K562 (cell line): ENCODE measurements at regions not wholly inside any gene's neighbourhood (a gene's known extent, or its start where the extent isn't known, plus 50 kb on each side); places are given as distances from the start of the nearest gene placed in this dataset.

ENCODE experiments used
- ATAC-seq: fragments of 200-7000 bp; cut with Tn5 transposase; 3 replicates; pipeline ENCODE4 v1.9.1; 2020; ENCODE audit warnings: moderate library complexity
- BruUV-seq: library from RNA; stranded (reverse); fragments of 400-500 nt; replicated peaks from 2 replicates; lab custom pipeline; 2021; lab: Mats Ljungman, UMichigan
- CTCF ChIA-PET: fragments of 300-600 bp; formaldehyde crosslinking; extraction: SDS; loops from one replicate; lab custom pipeline; 2021; ENCODE audit warnings: low intra/inter-chr PET ratio; lab: Yijun Ruan, JAX
- POLR2A ChIA-PET: fragments of 300-600, 350-650 bp; sonication (Branson Sonifier 250); formaldehyde crosslinking; extraction: SDS; loops from one replicate; lab custom pipeline; 2021; ENCODE audit warnings: antibody characterized with exemption, inconsistent platforms; lab: Yijun Ruan, JAX
- DNase-seq, 4 experiments: peaks; one replicate each; pipeline versions ENCODE4 v3.0.0 to v3.0.0-alpha.2; 2011 to 2018; ENCODE audit warnings: low spot score in 3 of 4, mixed read lengths in 3 of 4; ENCODE audit errors: extremely low read depth in 1 of 4
- FAIRE-seq: peaks from 2 replicates; lab custom pipeline; 2011; peaks lifted over from hg19 to GRCh38; lab: Jason Lieb, UNC
- H2AFZ ChIP-seq: 2 replicates; pipeline ENCODE4 v1.6.0; 2011; ENCODE audit warnings: low read depth, low read length, control low read depth, inconsistent platforms
- H3K27ac ChIP-seq: fragments of 200-600 bp; 3 replicates; pipeline ENCODE4 v1.8.0; 2011; ENCODE audit warnings: low read depth, mild to moderate bottlenecking, control low read depth, inconsistent platforms, low read length, moderate library complexity, mixed read lengths; ENCODE audit errors: extremely low read depth
- H3K27me3 ChIP-seq, 2 experiments: fragments of 300-600 bp in 1 of 2; 2 replicates in 1 of 2; 3 replicates in 1 of 2; pipeline versions ENCODE4 v1.6.0 to v1.8.0; 2011; ENCODE audit warnings: inconsistent platforms in 2 of 2, low read length in 2 of 2, mild to moderate bottlenecking in 1 of 2, mixed read lengths in 1 of 2, moderate library complexity in 1 of 2; ENCODE audit not compliant: control insufficient read depth in 2 of 2, insufficient read depth in 2 of 2
- H3K36me3 ChIP-seq: fragments of 300-600 bp; 3 replicates; pipeline ENCODE4 v1.8.0; 2011; ENCODE audit warnings: mild to moderate bottlenecking, low read length, inconsistent platforms; ENCODE audit not compliant: control insufficient read depth, insufficient read depth
- H3K4me1 ChIP-seq, 2 experiments: fragments of 200-600 bp in 1 of 2; replicated peaks in 1 of 2; 2 replicates in 1 of 2; 3 replicates in 1 of 2; pipeline versions ENCODE4 v1.5.1 to v1.8.0; 2011; ENCODE audit warnings: inconsistent platforms in 2 of 2, low read length in 2 of 2, mild to moderate bottlenecking in 1 of 2, mixed read lengths in 1 of 2, moderate library complexity in 1 of 2; ENCODE audit not compliant: control insufficient read depth in 2 of 2, insufficient read depth in 2 of 2
- H3K4me2 ChIP-seq: 2 replicates; pipeline ENCODE4 v1.6.1; 2011; ENCODE audit warnings: low read length, control low read depth, inconsistent platforms, mixed read lengths; ENCODE audit not compliant: insufficient read depth
- H3K4me3 ChIP-seq: fragments of 200-600 bp; sonication (generic), shearing (Covaris generic); 2 replicates; pipeline ENCODE4 v1.5.1; 2016; ENCODE audit warnings: control low read depth, inconsistent platforms
- H3K79me2 ChIP-seq: fragments of 200-600 bp; 3 replicates; pipeline ENCODE4 v1.8.0; 2011; ENCODE audit warnings: low read length, inconsistent platforms; ENCODE audit not compliant: control insufficient read depth, insufficient read depth
- H3K9ac ChIP-seq, 2 experiments: 2 replicates each; pipeline versions ENCODE4 v1.6.0 to v1.6.1; 2011; ENCODE audit warnings: low read depth in 2 of 2, low read length in 2 of 2, control low read depth in 1 of 2, inconsistent platforms in 1 of 2, mild to moderate bottlenecking in 1 of 2, mixed read lengths in 1 of 2; ENCODE audit not compliant: insufficient read depth in 1 of 2
- H3K9me1 ChIP-seq: one replicate; pipeline ENCODE4 v1.6.0; 2011; ENCODE audit warnings: inconsistent platforms, mild to moderate bottlenecking, low read length, moderate library complexity; ENCODE audit not compliant: control insufficient read depth, insufficient read depth
- H3K9me3 ChIP-seq: replicated peaks from 2 replicates; pipeline ENCODE4 v1.5.1; 2011; ENCODE audit warnings: low read depth, low read length, inconsistent platforms; ENCODE audit not compliant: control insufficient read depth, insufficient read depth
- H4K20me1 ChIP-seq: replicated peaks from 2 replicates; pipeline ENCODE4 v1.6.1; 2011; ENCODE audit warnings: low read length, inconsistent platforms, mixed read lengths; ENCODE audit not compliant: control insufficient read depth, insufficient read depth
- ARID2 ChIP-seq: fragments of 450-650 bp; IDR thresholded peaks from 2 replicates; pipeline ENCODE4 v1.6.1; 2017; ENCODE audit warnings: antibody characterized with exemption, mild to moderate bottlenecking
- DNMT1 ChIP-seq: fragments of 450-650 bp; IDR thresholded peaks from 2 replicates; pipeline ENCODE4 v1.6.1; 2016; ENCODE audit warnings: antibody characterized with exemption, mild to moderate bottlenecking
- ETV5 ChIP-seq: sonication (generic); formaldehyde crosslinking; IDR thresholded peaks from 2 replicates; pipeline ENCODE4 v1.4.0; 2020; ENCODE audit warnings: low read depth, mild to moderate bottlenecking, missing genetic modification reagents
- ETV6 ChIP-seq, 3 experiments: fragments of 150-350 bp in 1 of 3; sonication (generic) in 1 of 3; formaldehyde crosslinking in 1 of 3; IDR thresholded peaks; 2 replicates each; pipeline versions ENCODE4 v1.6.1 to v1.8.0; 2014 to 2022; ENCODE audit warnings: borderline replicate concordance in 2 of 3, low read depth in 2 of 3, antibody characterized with exemption in 1 of 3, low read length in 1 of 3, mild to moderate bottlenecking in 1 of 3, missing genetic modification reagents in 1 of 3
- EWSR1 ChIP-seq: fragments of 450-650 bp; IDR thresholded peaks from 2 replicates; pipeline ENCODE4 v1.6.1; 2018; ENCODE audit warnings: borderline replicate concordance, mild to moderate bottlenecking, low read depth, moderate library complexity; ENCODE audit not compliant: partially characterized antibody
- HNRNPL ChIP-seq: fragments of 200-400 bp; formaldehyde crosslinking; IDR thresholded peaks from 2 replicates; pipeline ENCODE4 v1.6.1; 2017; ENCODE audit warnings: low read depth, mild to moderate bottlenecking, low read length
- MYBL2 ChIP-seq, 2 experiments: fragments of 450-650 bp in 1 of 2; sonication (generic) in 1 of 2; formaldehyde crosslinking in 1 of 2; IDR thresholded peaks; 2 replicates each; pipeline versions ENCODE4 v1.6.1 to v1.8.1; 2017 to 2022; ENCODE audit warnings: borderline replicate concordance in 1 of 2, inconsistent platforms in 1 of 2, low read depth in 1 of 2, mild to moderate bottlenecking in 1 of 2, missing genetic modification reagents in 1 of 2, moderate library complexity in 1 of 2
- SRSF3 ChIP-seq: fragments of 200-400 bp; formaldehyde crosslinking; IDR thresholded peaks from 2 replicates; pipeline ENCODE4 v1.6.1; 2016; ENCODE audit warnings: mild to moderate bottlenecking, low read length, moderate library complexity; ENCODE audit not compliant: insufficient read depth
- STAG1 ChIP-seq: sonication (generic); formaldehyde crosslinking; IDR thresholded peaks from 2 replicates; pipeline ENCODE4 v1.5.0; 2020; ENCODE audit warnings: missing genetic modification reagents, borderline replicate concordance
- TOE1 ChIP-seq, 2 experiments: fragments of 450-650 bp in 1 of 2; sonication (generic) in 1 of 2; formaldehyde crosslinking in 1 of 2; IDR thresholded peaks; 2 replicates each; pipeline versions ENCODE4 v1.7.1 to v1.8.0; 2016 to 2022; ENCODE audit warnings: borderline replicate concordance in 2 of 2, mild to moderate bottlenecking in 2 of 2, antibody characterized with exemption in 1 of 2, inconsistent platforms in 1 of 2, low read depth in 1 of 2, missing genetic modification reagents in 1 of 2, moderate library complexity in 1 of 2
- ZNF146 ChIP-seq: IDR thresholded peaks from one replicate; pipeline ENCODE4 v1.6.1; 2018; ENCODE audit warnings: missing compliant biosample characterization; ENCODE audit not compliant: unreplicated experiment
- ZNF274 ChIP-seq: IDR thresholded peaks from 2 replicates; pipeline ENCODE4 v1.6.1; 2011; ENCODE audit warnings: low read depth, mild to moderate bottlenecking, low read length, moderate library complexity, borderline replicate concordance
- ZNF354B ChIP-seq: fragments of 250-450 bp; sonication (Bioruptor Pico); IDR thresholded peaks from 2 replicates; pipeline ENCODE4 v1.4.0; 2020
- ZNF41 ChIP-seq: fragments of 250-450 bp; sonication (Bioruptor Pico); conservative IDR thresholded peaks from 2 replicates; pipeline ENCODE4 v1.4.0; 2020; ENCODE audit warnings: mild to moderate bottlenecking
- WGBS: fragments of 100-300 bp; shearing (Covaris generic); methylation state at CpG from one replicate; pipeline ENCODE4 v1.1.6; 2016; ENCODE audit warnings: low coverage, mixed read lengths; ENCODE audit not compliant: insufficient coverage; ENCODE audit errors: missing lambda C conversion rate; 5-methylcytosine and 5-hydroxymethylcytosine counted together
- in situ Hi-C: fragments of 300-500 bp; cut with MboI; formaldehyde crosslinking; loops from 4 replicates; pipeline ENCODE4 v1.15.0; 2018; ENCODE audit warnings: inconsistent platforms, mixed read lengths
- intact Hi-C: fragments of 100-400 bp; cut with micrococcal nuclease; formaldehyde crosslinking; loops from 2 replicates; pipeline ENCODE4 v1.14.2; 2022
- TF ChIP-seq, protein P1 (sequence below): fragments of 450-650 bp; formaldehyde crosslinking; IDR thresholded peaks from 2 replicates; pipeline ENCODE4 v1.4.0; 2020; ENCODE audit warnings: mild to moderate bottlenecking, moderate library complexity

DNA sequence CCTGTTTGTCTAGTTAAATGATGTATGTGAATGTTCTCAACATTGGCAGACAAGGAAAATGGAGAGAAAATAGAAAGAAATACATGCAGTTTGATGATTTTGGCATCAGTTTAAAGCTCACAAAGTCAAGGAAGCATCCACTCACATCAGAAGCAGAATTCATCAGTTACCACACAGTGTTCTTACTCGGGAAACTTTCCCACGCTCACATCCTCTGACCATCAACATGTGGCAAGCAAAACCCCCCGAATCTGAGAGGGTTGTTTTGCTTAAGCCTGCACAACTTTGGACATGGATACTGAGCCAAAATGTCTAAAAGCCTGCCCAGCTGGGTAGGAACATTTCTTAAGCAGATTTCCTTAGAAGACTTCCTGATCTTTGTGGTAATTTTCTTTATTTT is 407.6 kb downstream of the ANKRD50 start:
- no peak for ATAC-seq
- Histone ChIP-seq H3K9me1 (no peaks in the 10 kb centered on the region), H3K4me3 (no peak overlapping the region), H4K20me1 (no peaks in the 10 kb centered on the region), H3K9me3 (no peaks in the 10 kb centered on the region), H3K27me3 (no peaks in the 10 kb centered on the region), H3K4me2 (no peak overlapping the region), H3K9ac (no peak overlapping the region)
- intact Hi-C loops (no loop called here), in situ Hi-C loops (no loop called here)
- POLR2A ChIA-PET: no interaction called here
- DNase-seq: no peak
- no TSS peak for BruUV-seq
- CTCF ChIA-PET: no interaction called here
- FAIRE-seq: no peak
- TF ChIP-seq EWSR1: no peak
- no peak for TF ChIP-seq HNRNPL
- TF ChIP-seq ZNF41: no peak
- no peak for TF ChIP-seq ZNF354B (CRISPR knock-in tag)
- TF ChIP-seq, all 486 proteins: peak for 0
- 0% methylated on average over 3 of the region's 3 CpGs for WGBS
- Histone ChIP-seq H3K79me2 (no peaks in the 10 kb centered on the region), H2AFZ (no peak overlapping the region), H3K27ac (no peak overlapping the region), H3K4me1 (no peaks in the 10 kb centered on the region), H3K36me3 (no peaks in the 10 kb centered on the region)

DNA sequence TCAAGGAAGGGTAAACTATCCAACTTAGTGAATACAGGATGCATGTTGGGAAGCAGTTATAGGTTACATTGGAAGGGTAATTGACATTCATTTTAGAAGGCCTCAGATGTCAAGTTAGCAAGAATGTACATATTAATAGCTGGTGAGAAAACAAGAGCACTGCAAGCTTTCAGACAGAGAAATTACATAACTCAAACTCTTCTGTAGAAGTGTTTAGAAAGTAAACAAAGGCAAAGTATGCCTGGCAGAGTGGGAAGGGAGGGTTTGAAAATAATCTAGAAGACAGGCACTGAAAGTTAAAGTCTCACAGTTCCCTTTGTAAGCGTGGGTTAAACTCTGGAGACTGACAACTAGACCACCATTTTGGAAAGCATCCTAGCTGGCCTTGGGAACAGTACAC is 406.2 kb downstream of the ANKRD50 start:
- CTCF ChIA-PET: no interaction called here
- FAIRE-seq (no peak), ATAC-seq (no peak), DNase-seq (no peak)
- intact Hi-C loops: no loop called here
- H3K9me1 ChIP-seq: no peaks in the 10 kb centered on the region
- no peak overlapping the region for H3K4me2 ChIP-seq
- POLR2A ChIA-PET: no interaction called here
- no peaks in the 10 kb centered on the region for H3K27me3 ChIP-seq
- no peak overlapping the region for H3K9ac ChIP-seq
- 0% methylated on average over 1 of the region's 1 CpG for WGBS
- no peaks in the 10 kb centered on the region for H3K9me3 ChIP-seq
- no peaks in the 10 kb centered on the region for H3K36me3 ChIP-seq
- H2AFZ ChIP-seq: no peak overlapping the region
- H3K4me3 ChIP-seq: no peak overlapping the region
- H3K4me1 ChIP-seq: no peaks in the 10 kb centered on the region
- in situ Hi-C loops: no loop called here
- BruUV-seq: no TSS peak
- H3K79me2 ChIP-seq: no peaks in the 10 kb centered on the region
- no peaks in the 10 kb centered on the region for H4K20me1 ChIP-seq
- H3K27ac ChIP-seq: no peak overlapping the region
- TF ChIP-seq ARID2 (no peak), SRSF3 (no peak), ETV6 (IDR thresholded peaks at IDR 0.05; ENCODE audit: borderline replicate concordance in 1 of 2, low read depth in 2 of 2, low read length in 1 of 2) (no peak), ETV6 (CRISPR knock-in tag; IDR thresholded peaks at IDR 0.05; ENCODE audit: borderline replicate concordance) (no peak), TOE1 (IDR thresholded peaks at IDR 0.05; ENCODE audit: borderline replicate concordance) (no peak), TOE1 (CRISPR knock-in tag; IDR thresholded peaks at IDR 0.05; ENCODE audit: borderline replicate concordance, low read depth) (no peak), MYBL2 (IDR thresholded peaks at IDR 0.05; ENCODE audit: low read depth) (no peak), MYBL2 (CRISPR knock-in tag; IDR thresholded peaks at IDR 0.05; ENCODE audit: borderline replicate concordance) (no peak), ETV5 (CRISPR knock-in tag) (no peak), DNMT1 (no peak), STAG1 (CRISPR knock-in tag) (no peak), ZNF274 (no peak), ZNF146 (CRISPR knock-in tag) (no peak)
- TF ChIP-seq, protein P1, sequence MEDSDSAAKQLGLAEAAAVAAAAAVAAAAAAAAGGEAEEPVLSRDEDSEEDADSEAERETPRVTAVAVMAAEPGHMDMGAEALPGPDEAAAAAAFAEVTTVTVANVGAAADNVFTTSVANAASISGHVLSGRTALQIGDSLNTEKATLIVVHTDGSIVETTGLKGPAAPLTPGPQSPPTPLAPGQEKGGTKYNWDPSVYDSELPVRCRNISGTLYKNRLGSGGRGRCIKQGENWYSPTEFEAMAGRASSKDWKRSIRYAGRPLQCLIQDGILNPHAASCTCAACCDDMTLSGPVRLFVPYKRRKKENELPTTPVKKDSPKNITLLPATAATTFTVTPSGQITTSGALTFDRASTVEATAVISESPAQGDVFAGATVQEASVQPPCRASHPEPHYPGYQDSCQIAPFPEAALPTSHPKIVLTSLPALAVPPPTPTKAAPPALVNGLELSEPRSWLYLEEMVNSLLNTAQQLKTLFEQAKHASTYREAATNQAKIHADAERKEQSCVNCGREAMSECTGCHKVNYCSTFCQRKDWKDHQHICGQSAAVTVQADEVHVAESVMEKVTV (CRISPR knock-in tag): no peak
